NOMO-1 treated with dmso at 0.1 percent for 144 hours (cell line): ENCODE measurements at regions not wholly inside any gene's neighbourhood (a gene's known extent, or its start where the extent isn't known, plus 50 kb on each side); places are given as distances from the start of the nearest gene placed in this dataset.

Experiments used
- DNase-seq: peaks from one replicate; lab custom pipeline; 2025; ENCODE audit not compliant: unreplicated experiment; lab: John Stamatoyannopoulos, UW

DNA sequence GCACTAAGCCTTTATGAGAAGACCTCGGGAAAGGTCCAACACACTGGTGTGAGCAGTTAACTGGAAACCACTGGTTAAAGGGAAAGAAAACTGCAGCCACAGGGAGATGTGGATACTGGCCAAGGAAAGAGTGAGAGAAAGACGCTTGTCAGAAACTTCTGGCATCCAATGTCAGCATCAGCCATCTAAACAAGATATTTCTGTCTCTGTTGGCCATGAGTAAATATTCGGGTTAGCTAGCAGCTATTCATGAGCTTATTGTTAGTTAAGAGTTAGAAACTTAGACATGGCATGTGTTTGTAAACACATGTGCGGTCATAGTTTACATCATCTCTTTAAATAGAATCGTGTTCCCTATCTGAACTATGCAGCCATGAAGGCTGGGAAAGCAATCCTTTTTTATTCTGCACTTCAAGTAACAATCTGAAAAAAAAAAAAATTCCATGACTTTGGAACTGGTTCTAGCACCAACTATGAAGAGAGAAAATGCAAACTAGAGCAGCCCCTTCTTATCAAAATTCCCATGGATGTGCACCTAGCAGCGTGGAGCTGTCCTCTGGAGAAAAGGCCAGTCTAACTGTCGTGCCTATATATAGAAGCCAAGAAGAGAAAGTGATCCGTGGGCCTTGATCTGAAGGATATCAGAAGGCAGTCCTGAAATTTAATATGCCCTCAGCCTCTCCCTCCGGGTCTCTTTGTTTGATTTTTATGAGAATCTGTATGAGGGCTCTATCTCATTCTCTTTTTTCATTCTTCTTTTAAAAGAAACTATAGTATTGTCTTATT lies 84.0 kb upstream of the RFX8 start:
- no peak for DNase-seq

DNA sequence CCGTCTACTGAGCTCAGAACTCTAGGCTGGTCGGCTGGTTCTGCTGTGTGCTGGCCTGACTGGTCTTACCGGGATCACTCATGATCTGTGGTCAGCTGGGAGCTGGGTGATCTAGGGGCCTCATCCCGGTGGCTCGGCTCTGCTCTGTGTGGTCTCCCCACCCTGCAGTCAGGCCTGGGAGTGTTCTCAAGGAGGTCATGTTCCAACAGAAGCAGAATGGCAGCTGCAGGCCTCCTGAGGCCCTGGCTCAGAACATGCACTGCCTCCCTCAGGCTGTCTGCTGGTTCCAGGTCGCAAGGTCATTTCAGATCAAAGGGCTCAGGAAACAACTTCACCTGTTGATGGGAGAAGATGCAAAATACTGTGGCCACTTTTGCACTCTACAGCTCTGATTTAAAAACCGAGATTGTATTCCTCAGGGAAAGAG lies 81.1 kb upstream of the RFX8 start:
- no peak for DNase-seq

DNA sequence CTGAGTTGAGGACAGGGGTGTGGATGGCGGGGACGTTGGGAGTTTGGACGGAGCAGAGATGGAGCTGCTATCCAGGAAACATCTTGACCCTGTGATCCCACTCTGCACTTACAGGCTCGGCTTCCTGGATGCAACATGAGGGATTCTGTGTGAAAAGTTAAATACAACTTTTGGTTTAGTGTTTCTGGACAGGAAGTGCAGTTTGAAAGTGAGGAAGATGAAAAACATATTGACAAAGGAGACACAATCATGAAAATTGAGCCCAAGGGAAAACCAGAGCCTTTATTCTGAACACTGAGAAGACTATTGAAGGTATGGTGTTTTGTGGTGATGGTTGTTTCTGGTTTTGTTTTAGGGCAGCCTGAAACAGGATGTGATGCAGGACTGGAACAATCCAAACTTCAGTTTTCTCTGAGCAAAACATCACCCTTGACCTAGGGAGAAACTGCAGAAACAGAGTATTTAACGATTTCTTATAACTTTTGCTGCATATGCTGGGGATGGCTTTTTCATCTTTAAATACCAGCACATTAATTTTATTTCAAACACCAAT lies 76.5 kb upstream of the RFX8 start:
- DNase-seq: no peak

DNA sequence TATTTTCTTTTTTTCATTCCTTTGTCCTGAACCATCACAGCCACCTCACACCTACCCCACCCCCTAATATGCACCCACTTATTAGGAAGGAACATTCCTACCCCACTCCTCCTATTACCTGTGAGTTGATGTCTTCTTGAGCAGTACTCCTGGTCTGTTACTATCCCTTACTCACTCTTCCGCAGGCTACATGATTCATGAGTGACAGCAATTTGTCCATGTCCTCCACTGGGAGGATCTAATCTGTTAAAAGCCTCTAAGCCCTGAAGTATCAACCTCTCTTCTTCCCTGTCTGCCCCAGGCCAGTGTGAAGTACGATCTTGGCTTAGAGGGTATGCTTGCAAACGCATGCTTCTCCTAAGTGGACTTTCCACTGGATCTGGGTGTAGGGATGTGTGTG lies 75.6 kb upstream of the RFX8 start:
- DNase-seq: no peak

DNA sequence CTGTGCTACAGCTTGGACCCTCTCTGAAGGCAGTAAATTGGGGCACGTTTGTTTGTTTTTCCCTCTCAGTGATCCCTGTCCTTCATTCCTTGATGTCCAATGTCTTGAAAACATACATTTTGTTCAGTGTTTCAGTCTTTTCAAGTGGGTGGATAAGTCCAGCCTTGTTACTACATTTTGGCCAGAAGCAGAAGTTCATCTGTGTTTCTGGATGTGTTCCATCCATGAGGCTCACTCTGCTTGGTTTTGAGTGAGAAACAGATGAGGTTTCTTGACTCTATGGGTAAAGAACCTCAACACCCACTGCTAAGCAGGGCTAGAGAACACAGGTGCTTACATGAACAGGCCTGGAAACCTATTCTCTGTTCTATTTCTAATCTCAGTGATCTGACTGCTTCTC lies 74.5 kb upstream of the RFX8 start:
- DNase-seq: no peak

DNA sequence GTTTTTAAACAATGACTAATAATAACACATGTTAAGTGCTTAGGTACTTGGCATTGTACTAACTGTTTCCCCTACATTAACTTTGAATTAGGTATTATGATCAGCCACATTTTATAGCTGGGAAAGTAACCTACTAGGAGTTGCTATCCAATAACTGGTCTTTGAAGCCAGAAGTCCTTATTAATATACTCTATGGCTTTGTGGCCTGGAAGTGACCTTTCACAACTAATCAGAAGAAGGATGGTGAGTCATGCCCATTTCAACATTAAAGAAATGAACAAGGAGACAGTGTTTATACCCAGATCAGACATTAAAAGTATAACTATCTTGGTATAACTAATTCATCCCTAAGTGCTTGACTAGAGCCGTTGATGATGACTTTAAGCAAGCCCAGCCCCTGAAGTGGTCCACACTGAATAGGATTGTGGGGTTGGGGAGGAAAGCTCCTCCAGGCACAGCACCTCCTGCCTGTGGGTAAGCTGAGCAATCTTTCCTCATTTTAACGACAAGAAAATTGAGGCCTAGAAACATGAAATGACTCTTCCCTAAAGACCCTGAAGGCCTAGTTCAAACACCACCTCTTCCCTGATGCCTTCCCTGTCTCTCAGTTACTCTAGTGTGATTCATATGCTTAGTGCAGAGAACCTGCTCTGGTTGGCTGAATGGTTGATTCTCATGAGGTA lies 71.6 kb upstream of the RFX8 start:
- DNase-seq: peak; percentile 15

DNA sequence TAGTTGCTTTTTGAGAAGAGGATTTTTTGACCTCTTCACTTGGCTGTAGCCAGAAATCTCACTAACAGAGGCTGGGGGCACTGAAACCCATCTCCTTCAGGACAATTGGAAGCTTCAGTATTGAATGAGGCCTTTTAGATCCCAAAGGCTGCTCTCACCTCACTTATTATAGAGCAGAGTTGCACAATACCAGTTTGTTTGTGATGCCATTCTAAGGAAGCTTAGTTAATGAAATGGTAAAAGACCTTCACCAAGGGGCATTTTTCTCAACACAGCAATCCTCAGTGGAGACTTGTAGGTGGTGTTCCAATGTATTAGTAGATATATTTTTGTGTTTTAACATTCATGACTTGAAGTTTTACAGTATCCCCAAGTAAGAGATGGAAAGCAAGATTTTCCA lies 71.0 kb upstream of the RFX8 start:
- DNase-seq: no peak

DNA sequence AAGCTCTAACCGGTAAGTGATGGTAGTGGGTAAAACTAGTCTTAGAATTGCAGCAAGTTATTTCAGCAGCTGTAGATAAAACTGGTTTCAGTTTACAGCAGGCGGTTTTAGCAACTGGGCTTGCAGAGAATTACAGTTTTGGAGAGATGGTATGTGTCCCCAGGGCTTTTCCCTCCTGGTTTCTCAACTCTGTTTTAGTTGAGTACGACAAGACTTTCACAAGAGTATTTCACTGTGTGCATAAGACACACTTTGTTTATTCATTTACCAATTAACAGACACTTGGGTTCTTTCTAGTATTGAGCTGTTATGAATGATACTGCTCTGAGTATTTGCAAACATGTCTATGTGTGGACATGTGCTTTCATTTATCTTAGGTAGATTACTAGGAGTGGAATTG lies 65.6 kb upstream of the RFX8 start:
- DNase-seq: no peak

DNA sequence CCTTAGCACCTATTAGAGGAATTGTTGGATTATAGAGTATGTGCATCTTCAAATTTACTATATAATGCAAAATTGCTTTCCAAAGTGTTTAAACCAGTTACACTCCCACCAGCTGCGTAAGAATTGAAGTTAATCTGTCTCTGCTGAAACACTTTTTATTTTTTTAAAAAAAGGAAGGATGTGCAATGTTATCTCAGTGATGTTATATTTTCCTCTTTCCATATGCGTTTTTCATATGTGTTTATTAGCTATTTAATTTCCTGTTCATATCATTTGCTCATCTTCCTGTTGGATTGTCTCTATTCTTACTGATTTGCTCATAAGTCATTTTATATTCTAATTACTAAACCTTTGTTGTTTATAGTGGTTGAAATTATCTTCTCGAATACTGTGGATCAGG lies 63.2 kb upstream of the RFX8 start:
- DNase-seq: no peak

DNA sequence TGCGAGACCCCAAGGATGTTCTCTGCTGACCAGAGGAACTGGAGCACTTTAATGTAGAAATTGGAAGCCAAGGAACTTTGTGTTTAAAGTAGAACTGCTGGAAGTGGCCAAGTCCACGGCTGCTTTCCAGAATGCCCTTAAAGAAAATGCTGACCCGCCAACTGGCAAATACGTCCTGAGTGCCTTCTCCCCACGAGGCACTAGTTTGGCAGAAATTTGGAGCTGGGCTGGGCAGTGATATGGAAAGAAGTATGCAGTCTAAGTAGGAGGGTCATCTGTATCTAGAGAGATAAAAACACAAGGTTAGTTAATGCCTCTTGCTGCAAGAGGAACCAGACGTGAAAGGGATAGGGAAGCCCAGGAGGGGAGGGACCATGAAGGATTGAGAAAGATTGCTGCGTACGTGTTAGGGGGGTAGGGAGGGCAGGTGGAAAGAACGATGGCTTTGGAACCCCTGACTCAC lies 59.3 kb upstream of the RFX8 start:
- peak; percentile 82 for DNase-seq

DNA sequence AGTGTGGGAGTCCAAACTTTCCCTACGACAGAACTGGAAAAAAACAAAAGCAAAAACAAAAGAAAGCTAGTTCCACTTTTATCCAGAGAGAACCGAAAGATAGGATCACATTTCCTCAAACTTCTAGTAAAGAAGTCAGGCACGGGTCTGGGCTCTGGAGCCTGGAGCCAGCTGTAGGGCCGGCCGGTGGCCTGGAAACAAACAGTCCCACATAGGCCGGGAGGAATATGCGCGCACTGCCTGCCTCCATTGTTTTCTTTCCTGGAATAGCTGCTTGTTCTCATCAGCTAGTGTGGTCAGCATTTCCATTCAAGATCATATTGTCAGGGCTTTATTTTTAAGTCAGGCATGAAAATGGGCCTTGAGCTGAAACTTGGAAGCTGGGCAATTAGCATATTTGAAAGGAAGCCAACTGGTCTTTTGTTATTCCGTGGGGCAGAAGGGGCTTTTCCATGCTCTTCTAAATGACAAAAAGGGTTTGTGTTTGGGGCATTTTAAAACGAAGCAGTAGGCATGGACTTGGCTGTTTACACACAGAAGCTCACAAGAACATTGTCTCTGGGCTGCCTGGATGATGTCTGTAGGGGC lies 58.7 kb upstream of the RFX8 start:
- DNase-seq: no peak

DNA sequence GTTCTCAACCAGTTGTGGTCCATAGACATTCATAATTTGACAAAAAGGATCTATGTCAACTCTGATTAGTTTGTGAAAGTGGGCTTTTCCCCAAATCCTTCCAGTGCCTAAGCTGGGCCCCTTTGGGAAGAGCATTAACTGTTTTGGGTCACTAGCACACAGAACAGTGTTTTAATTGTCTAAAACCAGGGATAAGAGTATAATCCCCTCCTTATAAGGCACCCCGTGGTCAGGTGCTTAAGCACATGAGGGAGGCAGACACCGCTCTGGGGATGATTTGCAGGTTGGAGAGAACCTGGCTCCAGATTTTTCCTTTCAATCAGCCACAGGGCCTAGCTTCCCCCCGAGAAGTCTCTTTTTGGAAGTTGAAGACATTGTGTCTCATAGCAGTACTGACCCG lies 53.6 kb upstream of the RFX8 start:
- DNase-seq: no peak

DNA sequence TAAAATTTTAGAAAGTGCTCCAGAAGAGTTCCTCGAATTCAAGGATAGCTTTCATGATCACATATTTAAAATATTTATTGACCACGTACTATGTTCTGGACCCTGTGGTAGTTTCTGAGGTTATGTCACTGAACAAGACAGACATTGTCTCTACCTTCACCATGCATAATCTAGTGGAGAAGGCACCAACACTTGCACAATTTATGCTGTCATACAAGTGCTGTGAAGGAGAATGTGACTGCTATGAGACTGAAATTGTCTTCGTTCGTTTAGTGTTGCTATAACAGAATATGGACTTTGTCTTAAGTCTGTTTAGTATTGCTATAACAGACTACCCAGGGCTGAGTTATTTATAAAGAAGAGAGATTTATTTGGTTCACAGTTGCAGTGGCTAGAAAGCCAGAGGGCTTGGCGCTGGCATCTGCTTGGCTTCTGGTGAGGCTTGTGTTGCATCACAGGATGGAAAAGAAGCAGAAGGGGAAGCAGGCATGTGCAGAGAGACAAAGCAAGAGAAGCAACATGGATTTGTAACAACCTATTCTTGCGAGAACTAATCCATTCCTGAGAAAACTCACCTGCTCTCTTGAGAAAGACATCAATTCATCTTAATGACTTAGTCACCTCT lies 50.0 kb upstream of the RFX8 start:
- peak; percentile 66 for DNase-seq
